ENCODE measurements at regions not wholly inside any gene's neighbourhood (a gene's known extent, or its start where the extent isn't known, plus 50 kb on each side); places are given as distances from the start of the nearest gene placed in this dataset.

DNA sequence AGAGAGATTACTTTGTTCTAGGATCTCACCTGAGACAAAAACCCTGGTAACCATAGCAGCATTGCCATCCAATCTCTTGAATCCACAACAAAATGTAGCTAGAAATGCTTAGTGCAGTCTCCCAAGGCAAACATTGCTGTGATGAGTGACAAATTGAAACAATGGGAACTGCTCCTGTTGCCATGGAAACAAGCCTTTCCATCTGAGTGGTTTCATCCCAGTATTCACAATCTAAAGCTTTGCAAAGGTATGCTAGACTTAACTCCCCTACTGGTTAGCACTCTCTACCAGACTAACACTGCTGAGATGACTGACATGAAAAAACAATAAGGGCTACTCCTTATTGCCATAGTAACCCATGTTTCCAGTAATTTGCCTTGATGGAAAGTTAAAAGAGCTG is 172.6 kb upstream of the CNTN3 start:
- Mint-ChIP-seq H3K27ac (no peak overlapping the region), H3K36me3 (no peaks in the 10 kb centered on the region), H3K27me3 (no peaks in the 10 kb centered on the region), H3K9me3 (peaks cover 0 to 9% (median 3%) of the 10 kb centered on the region in 7 donors), H3K4me1 (no peaks in the 10 kb centered on the region), H3K4me3 (no peak overlapping the region)
- H3K9me3 ChIP-seq (ENCODE audit: control insufficient read depth in 2 of 2, low read length in 2 of 2) = peaks cover 0 to 3% of the 10 kb centered on the region in 2 experiments
- no peaks in the 10 kb centered on the region for H3K4me1 ChIP-seq (ENCODE audit: control insufficient read depth, insufficient read depth, low read length, poor library complexity, severe bottlenecking)
- ATAC-seq (ENCODE audit: low read depth in 2 of 2) = no peak
- DNase-seq = no peak
- no peaks in the 10 kb centered on the region for H3K27me3 ChIP-seq (ENCODE audit: control insufficient read depth, insufficient read depth, low read length)
- H3K4me3 ChIP-seq (ENCODE audit: low read depth, low read length) = no peak overlapping the region
- H3K36me3 ChIP-seq (ENCODE audit: control insufficient read depth, insufficient read depth, low read length) = no peaks in the 10 kb centered on the region
- H3K27ac ChIP-seq (ENCODE audit: insufficient read depth, low read length, poor library complexity, severe bottlenecking) = no peak overlapping the region

DNA sequence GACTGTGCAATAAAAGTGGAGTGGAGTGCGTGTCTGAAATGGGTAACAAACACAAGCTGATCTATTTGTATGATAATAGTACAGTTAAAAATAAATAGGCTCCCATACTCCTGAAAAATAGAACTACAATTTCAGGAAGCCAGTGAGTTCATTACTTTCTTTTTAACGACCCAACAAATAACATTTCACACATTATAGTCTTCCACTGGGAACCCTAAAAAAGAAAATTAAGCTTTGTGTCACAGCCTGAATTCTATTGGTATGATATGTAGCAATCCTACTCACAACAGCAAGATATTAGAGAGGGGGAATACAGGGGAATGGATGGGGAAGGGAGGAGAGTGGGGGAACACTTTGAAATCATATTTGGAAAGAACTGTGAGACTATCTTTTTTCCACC is 156.9 kb upstream of the CNTN3 start:
- DNase-seq (no peak), ATAC-seq (ENCODE audit: low read depth in 2 of 2) (no peak)
- H3K9me3 Mint-ChIP-seq = peaks cover 0 to 19% (median 3%) of the 10 kb centered on the region in 7 donors
- no peaks in the 10 kb centered on the region for H3K27me3 Mint-ChIP-seq
- Histone ChIP-seq H3K4me1 (ENCODE audit: control insufficient read depth, insufficient read depth, low read length, poor library complexity, severe bottlenecking) (no peaks in the 10 kb centered on the region), H3K27me3 (ENCODE audit: control insufficient read depth, insufficient read depth, low read length) (no peaks in the 10 kb centered on the region), H3K9me3 (ENCODE audit: control insufficient read depth in 2 of 2, low read length in 2 of 2) (peaks cover 0 to 1% of the 10 kb centered on the region in 2 experiments), H3K27ac (ENCODE audit: insufficient read depth, low read length, poor library complexity, severe bottlenecking) (no peak overlapping the region), H3K4me3 (ENCODE audit: low read depth, low read length) (no peak overlapping the region), H3K36me3 (ENCODE audit: control insufficient read depth, insufficient read depth, low read length) (no peaks in the 10 kb centered on the region)
- H3K36me3 Mint-ChIP-seq = no peaks in the 10 kb centered on the region
- no peak overlapping the region for H3K27ac Mint-ChIP-seq
- no peak overlapping the region for H3K4me3 Mint-ChIP-seq
- no peaks in the 10 kb centered on the region for H3K4me1 Mint-ChIP-seq

DNA sequence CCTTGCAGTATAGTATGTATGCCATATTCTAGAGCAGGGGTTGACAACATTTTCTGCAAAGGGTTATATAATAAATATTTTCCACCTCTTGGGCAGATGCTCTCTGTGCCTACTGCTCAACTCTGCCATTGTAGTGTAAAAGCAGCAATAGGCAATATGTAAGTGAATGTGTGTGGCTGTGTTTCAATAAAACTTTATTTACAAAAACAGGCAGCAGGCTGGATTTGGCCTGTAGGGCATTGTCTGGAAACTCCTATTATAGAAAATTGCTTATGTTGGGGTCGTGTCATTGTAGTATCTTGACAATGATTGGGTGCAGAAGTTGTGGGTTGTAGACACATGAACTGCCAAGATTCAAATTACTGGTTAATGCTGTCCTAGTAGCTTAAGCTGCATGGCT is 153.6 kb upstream of the CNTN3 start:
- H3K27me3 Mint-ChIP-seq = no peaks in the 10 kb centered on the region
- no peaks in the 10 kb centered on the region for H3K27me3 ChIP-seq (ENCODE audit: control insufficient read depth, insufficient read depth, low read length)
- H3K36me3 Mint-ChIP-seq = no peaks in the 10 kb centered on the region
- H3K4me3 Mint-ChIP-seq = no peak overlapping the region
- H3K36me3 ChIP-seq (ENCODE audit: control insufficient read depth, insufficient read depth, low read length) = no peaks in the 10 kb centered on the region
- no peak overlapping the region for H3K27ac ChIP-seq (ENCODE audit: insufficient read depth, low read length, poor library complexity, severe bottlenecking)
- peaks cover 0 to 20% (median 4%) of the 10 kb centered on the region in 7 donors for H3K9me3 Mint-ChIP-seq
- ATAC-seq (ENCODE audit: low read depth in 2 of 2) = no peak
- no peak for DNase-seq
- H3K4me1 ChIP-seq (ENCODE audit: control insufficient read depth, insufficient read depth, low read length, poor library complexity, severe bottlenecking) = no peaks in the 10 kb centered on the region
- no peak overlapping the region for H3K4me3 ChIP-seq (ENCODE audit: low read depth, low read length)
- no peak overlapping the region for H3K27ac Mint-ChIP-seq
- no peaks in the 10 kb centered on the region for H3K4me1 Mint-ChIP-seq
- H3K9me3 ChIP-seq (ENCODE audit: control insufficient read depth in 2 of 2, low read length in 2 of 2) = peaks cover 0 to 1% of the 10 kb centered on the region in 2 experiments

DNA sequence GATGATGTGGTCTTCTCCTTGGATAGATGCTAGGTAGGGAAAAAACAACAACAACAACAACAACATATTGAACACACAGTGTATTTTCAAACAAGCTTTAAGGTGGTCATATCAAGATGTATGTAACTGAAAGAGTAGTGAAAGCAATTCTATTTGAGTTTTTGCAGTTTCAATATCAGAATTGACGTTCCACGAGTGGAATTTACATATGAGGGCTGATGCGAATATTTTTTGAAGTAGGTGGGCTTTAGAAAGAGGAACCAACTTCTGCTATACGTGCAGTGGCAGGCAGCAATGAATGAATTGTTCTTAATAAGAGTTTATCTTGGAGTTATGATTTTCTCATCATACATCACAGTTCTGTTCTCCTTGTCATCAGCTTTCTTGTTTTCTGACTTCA is 151.9 kb upstream of the CNTN3 start:
- DNase-seq (no peak), ATAC-seq (ENCODE audit: low read depth in 2 of 2) (no peak)
- Histone ChIP-seq H3K9me3 (ENCODE audit: control insufficient read depth in 2 of 2, low read length in 2 of 2) (no peaks in the 10 kb centered on the region), H3K27ac (ENCODE audit: insufficient read depth, low read length, poor library complexity, severe bottlenecking) (no peak overlapping the region), H3K27me3 (ENCODE audit: control insufficient read depth, insufficient read depth, low read length) (no peaks in the 10 kb centered on the region), H3K4me3 (ENCODE audit: low read depth, low read length) (no peak overlapping the region), H3K4me1 (ENCODE audit: control insufficient read depth, insufficient read depth, low read length, poor library complexity, severe bottlenecking) (no peaks in the 10 kb centered on the region), H3K36me3 (ENCODE audit: control insufficient read depth, insufficient read depth, low read length) (no peaks in the 10 kb centered on the region)
- H3K36me3 Mint-ChIP-seq = no peaks in the 10 kb centered on the region
- no peaks in the 10 kb centered on the region for H3K27me3 Mint-ChIP-seq
- no peaks in the 10 kb centered on the region for H3K4me1 Mint-ChIP-seq
- H3K4me3 Mint-ChIP-seq = no peak overlapping the region
- H3K9me3 Mint-ChIP-seq = peaks cover 0 to 16% (median 3%) of the 10 kb centered on the region in 7 donors
- H3K27ac Mint-ChIP-seq = no peak overlapping the region

DNA sequence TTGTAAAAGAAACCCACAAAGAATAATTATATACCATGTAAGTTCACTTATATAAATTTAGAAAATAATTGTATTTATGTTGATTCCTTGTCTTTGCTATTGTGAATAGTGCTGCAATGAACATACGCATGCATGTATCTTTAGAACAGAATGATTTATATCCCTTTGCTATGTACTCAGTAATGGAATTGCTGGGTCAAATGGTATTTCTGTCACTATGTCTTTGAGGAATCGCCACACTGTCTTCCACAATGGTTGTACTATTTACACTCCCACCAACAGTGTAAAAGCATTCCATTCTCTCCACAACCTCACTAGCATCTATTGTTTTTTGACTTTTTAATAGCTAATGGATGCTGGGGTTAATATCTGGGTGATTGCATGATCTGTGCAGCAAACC is 149.4 kb upstream of the CNTN3 start:
- Mint-ChIP-seq H3K27me3 (no peaks in the 10 kb centered on the region), H3K9me3 (peaks cover 0 to 24% (median 3%) of the 10 kb centered on the region in 7 donors), H3K4me3 (no peak overlapping the region), H3K36me3 (no peaks in the 10 kb centered on the region), H3K27ac (no peak overlapping the region), H3K4me1 (no peaks in the 10 kb centered on the region)
- H3K36me3 ChIP-seq (ENCODE audit: control insufficient read depth, insufficient read depth, low read length) = no peaks in the 10 kb centered on the region
- H3K4me1 ChIP-seq (ENCODE audit: control insufficient read depth, insufficient read depth, low read length, poor library complexity, severe bottlenecking) = no peaks in the 10 kb centered on the region
- no peak overlapping the region for H3K27ac ChIP-seq (ENCODE audit: insufficient read depth, low read length, poor library complexity, severe bottlenecking)
- no peaks in the 10 kb centered on the region for H3K9me3 ChIP-seq (ENCODE audit: control insufficient read depth in 2 of 2, low read length in 2 of 2)
- DNase-seq (no peak), ATAC-seq (ENCODE audit: low read depth in 2 of 2) (no peak)
- no peaks in the 10 kb centered on the region for H3K27me3 ChIP-seq (ENCODE audit: control insufficient read depth, insufficient read depth, low read length)
- no peak overlapping the region for H3K4me3 ChIP-seq (ENCODE audit: low read depth, low read length)

DNA sequence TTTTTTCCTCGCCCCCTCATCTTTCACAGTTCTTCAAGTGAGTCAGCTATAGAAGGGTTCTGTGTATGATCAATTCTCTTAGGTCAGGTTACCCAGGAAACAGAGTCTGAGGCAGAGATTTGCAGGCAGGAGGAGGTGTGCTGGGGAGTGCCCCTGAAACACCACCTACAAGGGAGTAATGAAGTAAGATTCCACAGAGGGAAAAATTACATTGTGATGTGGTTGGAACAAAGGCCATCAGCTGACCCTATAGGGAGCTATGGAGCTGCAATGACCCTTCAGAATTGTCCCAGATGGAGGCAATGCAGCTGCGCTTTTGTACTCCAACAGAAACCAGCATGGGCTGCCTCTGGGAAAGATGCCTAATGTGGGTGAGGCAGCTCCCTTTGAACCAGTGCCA is 142.2 kb upstream of the CNTN3 start:
- Histone ChIP-seq H3K4me3 (ENCODE audit: low read depth, low read length) (no peak overlapping the region), H3K9me3 (ENCODE audit: control insufficient read depth in 2 of 2, low read length in 2 of 2) (no peaks in the 10 kb centered on the region), H3K27ac (ENCODE audit: insufficient read depth, low read length, poor library complexity, severe bottlenecking) (no peak overlapping the region), H3K36me3 (ENCODE audit: control insufficient read depth, insufficient read depth, low read length) (no peaks in the 10 kb centered on the region), H3K27me3 (ENCODE audit: control insufficient read depth, insufficient read depth, low read length) (no peaks in the 10 kb centered on the region), H3K4me1 (ENCODE audit: control insufficient read depth, insufficient read depth, low read length, poor library complexity, severe bottlenecking) (no peaks in the 10 kb centered on the region)
- Mint-ChIP-seq H3K4me1 (no peaks in the 10 kb centered on the region), H3K36me3 (no peaks in the 10 kb centered on the region), H3K27me3 (no peaks in the 10 kb centered on the region), H3K9me3 (peaks cover 0 to 25% (median 8%) of the 10 kb centered on the region in 7 donors), H3K4me3 (no peak overlapping the region), H3K27ac (no peak overlapping the region)
- no peak for ATAC-seq (ENCODE audit: low read depth in 2 of 2)
- DNase-seq = no peak

DNA sequence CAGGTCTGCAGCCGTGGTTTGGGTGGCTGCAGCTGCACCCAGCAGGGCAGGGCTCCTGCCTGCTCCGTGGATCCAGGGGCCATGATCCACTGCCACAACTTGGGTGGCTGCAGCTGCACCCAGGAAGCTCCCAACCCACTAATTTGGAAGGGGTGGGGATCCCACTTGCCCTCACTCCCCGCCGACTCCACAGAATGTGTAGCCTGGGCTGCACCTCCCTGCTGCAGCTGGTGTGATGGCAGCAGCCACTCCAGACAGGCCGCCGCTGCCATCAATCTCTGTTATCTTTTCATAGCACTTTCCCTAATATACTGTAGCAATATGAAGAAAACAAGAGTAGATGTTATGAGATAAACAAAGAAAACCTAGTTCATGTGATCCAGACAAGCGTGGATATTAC is 137.8 kb upstream of the CNTN3 start:
- H3K4me3 Mint-ChIP-seq = no peak overlapping the region
- Histone ChIP-seq H3K27me3 (ENCODE audit: control insufficient read depth, insufficient read depth, low read length) (no peaks in the 10 kb centered on the region), H3K4me3 (ENCODE audit: low read depth, low read length) (no peak overlapping the region), H3K27ac (ENCODE audit: insufficient read depth, low read length, poor library complexity, severe bottlenecking) (no peak overlapping the region), H3K36me3 (ENCODE audit: control insufficient read depth, insufficient read depth, low read length) (no peaks in the 10 kb centered on the region), H3K4me1 (ENCODE audit: control insufficient read depth, insufficient read depth, low read length, poor library complexity, severe bottlenecking) (no peaks in the 10 kb centered on the region), H3K9me3 (ENCODE audit: control insufficient read depth in 2 of 2, low read length in 2 of 2) (peaks cover 0 to 13% of the 10 kb centered on the region in 2 experiments)
- no peak for ATAC-seq (ENCODE audit: low read depth in 2 of 2)
- DNase-seq = no peak
- no peaks in the 10 kb centered on the region for H3K36me3 Mint-ChIP-seq
- H3K4me1 Mint-ChIP-seq = no peaks in the 10 kb centered on the region
- H3K9me3 Mint-ChIP-seq = peaks cover 0 to 18% (median 6%) of the 10 kb centered on the region in 7 donors
- no peaks in the 10 kb centered on the region for H3K27me3 Mint-ChIP-seq
- no peak overlapping the region for H3K27ac Mint-ChIP-seq

DNA sequence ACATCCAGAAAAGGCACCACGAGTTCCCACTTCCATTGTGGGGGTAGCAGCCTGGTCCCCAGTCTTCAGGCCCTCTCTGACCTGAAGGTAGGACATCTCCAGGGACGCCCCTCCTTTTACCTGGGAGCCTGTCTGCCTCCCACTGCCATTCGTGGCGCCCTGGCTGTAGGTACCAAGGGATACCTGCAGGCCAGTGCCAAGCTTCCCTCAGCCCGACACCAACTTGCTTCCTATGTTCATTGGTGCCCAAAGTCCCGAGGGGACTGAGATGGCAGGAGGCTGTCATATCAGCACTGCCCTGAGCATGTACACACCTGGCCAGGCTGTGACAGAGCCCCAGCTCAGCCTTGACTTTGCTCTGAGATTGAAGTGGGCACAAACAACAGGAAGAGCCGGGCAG is 137.3 kb upstream of the CNTN3 start:
- no peak for DNase-seq
- peaks cover 0 to 18% (median 8%) of the 10 kb centered on the region in 7 donors for H3K9me3 Mint-ChIP-seq
- H3K27me3 Mint-ChIP-seq = no peaks in the 10 kb centered on the region
- Histone ChIP-seq H3K27me3 (ENCODE audit: control insufficient read depth, insufficient read depth, low read length) (no peaks in the 10 kb centered on the region), H3K27ac (ENCODE audit: insufficient read depth, low read length, poor library complexity, severe bottlenecking) (no peak overlapping the region), H3K4me1 (ENCODE audit: control insufficient read depth, insufficient read depth, low read length, poor library complexity, severe bottlenecking) (no peaks in the 10 kb centered on the region), H3K9me3 (ENCODE audit: control insufficient read depth in 2 of 2, low read length in 2 of 2) (peaks cover 0 to 13% of the 10 kb centered on the region in 2 experiments), H3K4me3 (ENCODE audit: low read depth, low read length) (no peak overlapping the region), H3K36me3 (ENCODE audit: control insufficient read depth, insufficient read depth, low read length) (no peaks in the 10 kb centered on the region)
- no peak for ATAC-seq (ENCODE audit: low read depth in 2 of 2)
- no peaks in the 10 kb centered on the region for H3K36me3 Mint-ChIP-seq
- H3K27ac Mint-ChIP-seq = no peak overlapping the region
- H3K4me3 Mint-ChIP-seq = no peak overlapping the region
- H3K4me1 Mint-ChIP-seq = no peaks in the 10 kb centered on the region

All from CD4-positive, CD25-positive, alpha-beta regulatory T cell (primary cell).